ENCODE measurements at regions not wholly inside any gene's neighbourhood (a gene's known extent, or its start where the extent isn't known, plus 50 kb on each side); places are given as distances from the start of the nearest gene placed in this dataset.
"Not testable (repeated sequence)": the region's sequence is repeated elsewhere in the genome, so short reads cannot be mapped to it uniquely, and the experiment has no call there.

GRCh38 chr11:109933126-109933525 lies 160.1 kb upstream of the ZC3H12C start:
- no peak for DNase-seq

- no peak for DNase-seq
These were observed 159.0 kb upstream of the ZC3H12C start for GRCh38 chr11:109934151-109934550.

- no peak for DNase-seq
These were observed 156.5 kb upstream of the ZC3H12C start for GRCh38 chr11:109936661-109937180.

- no peak for DNase-seq
These were observed 155.2 kb upstream of the ZC3H12C start for GRCh38 chr11:109937968-109938367.

- DNase-seq: peak in 24 of 56 donors; percentile 2 to 73 (median 20)
These were observed 153.9 kb upstream of the ZC3H12C start for GRCh38 chr11:109939166-109939810.

GRCh38 chr11:109940816-109941215 lies 152.4 kb upstream of the ZC3H12C start:
- no peak for DNase-seq

GRCh38 chr11:109945626-109946321 lies 147.4 kb upstream of the ZC3H12C start:
- no peak for DNase-seq

GRCh38 chr11:109946322-109946846 lies 146.8 kb upstream of the ZC3H12C start:
- DNase-seq: peak in 55 of 56 donors; percentile 16 to 93 (median 70)

GRCh38 chr11:109954534-109954933 lies 138.7 kb upstream of the ZC3H12C start:
- no peak for DNase-seq

GRCh38 chr11:109956124-109956793 lies 136.9 kb upstream of the ZC3H12C start:
- DNase-seq: no peak

GRCh38 chr11:109957000-109957399 lies 136.2 kb upstream of the ZC3H12C start:
- DNase-seq: no peak

- no peak for DNase-seq
These were observed 135.6 kb upstream of the ZC3H12C start for GRCh38 chr11:109957601-109958000.

- no peak for DNase-seq
These were observed 134.9 kb upstream of the ZC3H12C start for GRCh38 chr11:109958131-109958820.

GRCh38 chr11:109958821-109959166 lies 134.4 kb upstream of the ZC3H12C start:
- DNase-seq: no peak

GRCh38 chr11:109960831-109961230 lies 132.4 kb upstream of the ZC3H12C start:
- peak in 13 of 56 donors; percentile 5 to 53 (median 22) for DNase-seq

GRCh38 chr11:109961261-109961660 lies 131.9 kb upstream of the ZC3H12C start:
- DNase-seq: no peak

- no peak for DNase-seq
These were observed 130.1 kb upstream of the ZC3H12C start for GRCh38 chr11:109963101-109963500.

GRCh38 chr11:109964487-109964886 lies 128.7 kb upstream of the ZC3H12C start:
- no peak for DNase-seq

GRCh38 chr11:109965445-109965844 lies 127.7 kb upstream of the ZC3H12C start:
- DNase-seq: not testable (repeated sequence)

GRCh38 chr11:109965926-109966325 lies 127.3 kb upstream of the ZC3H12C start:
- not testable (repeated sequence) for DNase-seq

- not testable (repeated sequence) for DNase-seq
These were observed 126.1 kb upstream of the ZC3H12C start for GRCh38 chr11:109967136-109967535.
